Left ventricle myocardium superior (tissue), 1 donor: ENCODE measurements at regions not wholly inside any gene's neighbourhood (a gene's known extent, or its start where the extent isn't known, plus 50 kb on each side); places are given as distances from the start of the nearest gene placed in this dataset.

Source experiments
- ATAC-seq: fragments of 200-7000 bp; cut with Tn5 transposase; one replicate; pipeline ENCODE4 v1.9.1; 2020; ENCODE audit warnings: mild to moderate bottlenecking, moderate library complexity
- DNase-seq: peaks from one replicate; pipeline ENCODE4 v3.0.0-alpha.2; 2020
- intact Hi-C: fragments of 100-400 bp; cut with micrococcal nuclease; formaldehyde crosslinking; loops from one replicate; pipeline ENCODE4 v1.11.0; 2022
- donor health status: DM: no; HTN: yes; CAD: no; lungs with severe emphysema.

DNA sequence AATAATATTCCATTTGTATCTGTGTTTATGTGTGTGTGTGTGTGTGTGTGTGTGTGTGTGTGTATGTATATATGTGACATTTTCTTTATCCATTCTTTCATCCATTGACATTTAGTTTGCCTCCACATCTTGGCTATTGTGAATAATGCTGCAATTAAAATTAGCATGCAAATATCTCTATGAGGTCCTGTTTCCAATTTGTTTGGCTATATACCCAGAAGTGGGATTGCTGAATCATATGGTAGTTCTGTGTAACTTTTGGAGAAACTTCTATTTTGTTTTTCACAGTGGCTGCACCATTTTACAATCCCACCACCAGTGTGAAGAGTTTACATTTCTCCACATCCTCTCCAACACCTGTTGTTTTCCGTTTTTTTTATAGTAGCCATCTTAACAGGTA, 53.1 kb downstream of the CH25H start:
- intact Hi-C loops = no loop called here
- no peak for ATAC-seq
- no peak for DNase-seq

DNA sequence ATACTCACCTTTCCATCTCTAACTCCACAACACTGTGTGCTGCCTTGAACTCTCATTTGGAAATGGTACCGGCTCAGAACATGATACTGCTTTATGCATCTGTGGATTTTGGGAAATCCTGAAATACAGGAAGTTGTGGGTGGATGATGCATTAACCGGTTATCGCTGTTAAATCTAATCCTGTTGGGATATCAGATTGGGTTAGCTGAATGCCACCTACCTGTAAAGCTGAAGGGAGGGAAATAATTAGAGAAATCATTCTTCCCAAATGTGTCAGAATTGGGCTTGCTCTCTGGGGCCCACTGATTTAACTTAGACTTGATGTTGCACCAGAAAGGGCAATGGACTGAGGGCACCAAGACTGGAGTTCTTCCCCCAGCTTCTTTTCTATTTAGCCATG, 54.0 kb downstream of the CH25H start:
- ATAC-seq (no peak), DNase-seq (no peak)
- intact Hi-C loops = no loop called here

DNA sequence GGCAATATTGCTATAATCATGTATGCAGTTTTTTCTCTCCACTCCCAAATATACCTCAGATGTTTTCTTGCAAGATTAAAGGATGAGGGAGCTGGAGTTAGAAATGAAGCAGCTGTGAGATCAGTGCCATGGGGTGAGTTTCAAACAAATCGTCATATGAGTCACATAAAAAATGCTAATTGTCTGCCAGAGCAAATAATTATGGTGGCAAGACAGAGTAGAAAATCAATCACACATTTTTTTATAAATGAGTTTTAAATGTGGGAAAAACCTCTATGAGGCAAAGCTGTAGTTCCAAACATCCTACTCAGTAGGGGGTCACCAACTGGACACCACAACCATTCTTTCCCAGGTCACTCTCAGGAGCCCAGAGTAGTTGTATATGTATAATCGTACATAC, 55.3 kb downstream of the CH25H start:
- DNase-seq (no peak), ATAC-seq (no peak)
- intact Hi-C loops = no loop called here

DNA sequence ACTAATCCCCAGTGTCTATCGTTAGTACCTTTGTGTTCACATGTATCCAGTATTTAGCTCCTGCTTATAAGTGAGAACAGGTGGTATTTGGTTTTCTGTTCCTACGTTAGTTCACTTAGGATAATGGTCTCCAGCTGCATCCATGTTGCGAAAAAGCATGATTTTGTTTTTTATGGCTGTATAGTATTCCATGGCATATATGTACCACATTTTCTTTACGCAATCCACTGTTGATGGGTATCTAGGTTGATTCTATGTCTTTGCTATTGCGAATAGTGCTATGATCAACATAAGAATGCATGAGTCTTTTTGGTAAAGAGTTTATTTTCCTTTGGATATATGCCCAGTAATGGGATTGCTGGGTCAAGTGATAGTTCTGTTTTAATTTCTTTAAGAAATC, 59.1 kb downstream of the CH25H start:
- ATAC-seq (no peak), DNase-seq (no peak)
- intact Hi-C loops = no loop called here

DNA sequence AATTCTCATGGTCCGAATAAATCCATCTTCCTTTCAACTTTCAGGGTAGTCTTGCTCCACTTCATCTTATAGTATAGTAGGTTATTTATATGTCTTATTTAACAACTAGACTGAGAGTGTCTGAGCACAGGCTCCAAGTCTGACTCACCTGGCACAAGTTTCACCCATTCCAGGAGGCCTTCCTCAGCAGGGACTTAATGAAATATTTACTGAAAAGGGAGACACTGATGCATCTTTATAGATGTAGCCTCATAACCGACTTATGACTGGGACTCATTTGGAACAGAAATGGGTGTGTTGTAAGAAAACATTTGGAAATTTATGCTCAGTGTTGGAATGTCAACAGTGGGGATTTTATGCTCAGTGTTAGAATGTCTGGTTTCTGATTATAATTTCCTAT, 59.9 kb downstream of the CH25H start:
- ATAC-seq = no peak
- intact Hi-C loops = no loop called here
- no peak for DNase-seq

DNA sequence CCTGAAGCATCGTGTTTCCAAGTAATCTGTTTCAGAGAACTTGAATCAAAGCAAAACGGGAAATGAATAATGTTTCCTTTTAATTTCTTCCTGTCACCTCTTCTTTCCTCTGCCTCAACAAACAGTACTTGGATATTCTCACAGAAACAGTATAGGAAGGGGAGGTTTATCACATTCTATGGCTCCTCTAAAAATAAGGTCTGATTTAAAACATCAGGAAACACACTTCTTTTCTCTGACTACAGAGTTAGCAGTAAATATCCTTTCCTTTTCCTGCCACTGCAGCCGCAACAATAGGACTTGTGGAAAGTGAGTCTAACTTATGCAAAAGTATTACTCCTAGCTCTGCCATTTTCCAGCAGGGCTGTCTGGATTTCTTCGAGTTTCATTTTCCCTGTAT, 62.3 kb downstream of the CH25H start:
- intact Hi-C loops = no loop called here
- DNase-seq (no peak), ATAC-seq (no peak)

DNA sequence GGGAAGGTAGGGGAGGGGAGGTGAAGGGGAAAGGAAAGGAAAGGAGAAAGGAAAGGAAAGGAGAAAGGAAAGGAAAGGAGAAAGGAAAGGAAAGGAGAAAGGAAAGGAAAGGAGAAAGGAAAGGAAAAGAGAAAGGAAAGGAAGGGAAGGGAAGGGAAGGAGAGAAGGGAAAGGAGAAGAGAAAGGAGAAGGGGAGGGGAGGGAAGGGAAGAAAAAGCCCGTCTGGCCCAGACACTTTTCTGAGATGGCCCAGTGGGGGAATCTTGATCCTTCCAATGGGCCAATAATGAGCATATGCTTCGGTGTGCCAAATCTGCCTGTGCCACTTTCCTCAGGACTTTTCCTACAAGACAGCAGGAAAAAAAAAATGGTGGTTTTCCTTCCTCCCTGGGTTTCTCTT, 64.5 kb downstream of the CH25H start:
- DNase-seq = no peak
- no peak for ATAC-seq
- intact Hi-C loops = no loop called here

DNA sequence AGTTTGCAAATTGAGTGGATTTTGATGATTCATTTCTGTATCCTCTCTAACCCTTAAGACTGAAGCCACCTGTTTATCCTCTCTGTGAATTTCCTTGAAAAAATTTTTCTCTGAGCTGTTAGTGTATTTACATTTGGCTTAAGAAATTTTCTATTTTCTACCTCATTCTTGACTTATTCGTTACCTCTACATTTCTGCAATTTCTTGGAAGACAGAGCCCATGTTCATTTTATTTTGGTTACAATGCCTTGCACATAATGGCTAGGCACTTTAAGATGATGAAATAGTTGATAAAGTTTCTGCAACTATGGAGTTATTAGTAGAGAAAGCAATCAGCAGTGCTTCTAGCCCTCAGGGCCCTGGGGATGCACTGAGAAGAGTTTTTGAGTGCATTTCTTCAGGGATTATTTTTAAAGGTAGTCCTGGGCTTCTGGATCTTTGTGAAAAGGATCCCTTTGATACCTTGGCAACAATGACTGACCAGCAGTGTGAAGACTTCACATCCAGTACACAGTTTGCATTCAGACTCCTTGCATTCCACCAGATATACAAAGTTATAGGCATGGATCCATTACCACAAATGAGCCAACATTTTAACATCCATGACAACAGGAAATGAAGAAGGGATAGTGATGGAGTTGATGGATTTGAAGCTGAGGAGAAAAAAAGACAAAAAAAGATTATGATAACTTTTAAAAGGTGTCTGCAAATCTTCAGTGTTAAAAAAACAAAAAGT, 68.2 kb downstream of the CH25H start:
- DNase-seq = no peak
- intact Hi-C loops = no loop called here
- no peak for ATAC-seq

DNA sequence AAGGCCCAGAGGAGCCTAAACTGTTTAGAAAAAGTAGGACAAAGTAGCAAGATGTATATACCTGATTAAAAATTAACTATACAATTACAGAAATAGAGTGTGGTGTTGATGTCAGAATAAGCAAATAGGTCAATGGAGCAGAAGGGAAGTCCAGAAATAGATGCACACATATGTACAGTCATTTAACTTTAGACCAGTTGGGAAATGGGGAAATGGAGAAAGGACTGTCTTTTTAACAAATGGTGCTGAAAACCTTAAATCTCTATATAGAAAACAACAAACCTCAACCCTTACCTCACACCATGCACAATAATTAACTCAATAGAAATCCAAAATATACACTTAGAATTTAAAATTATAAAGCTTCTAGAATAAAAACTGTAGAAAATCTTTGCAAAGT, 72.2 kb downstream of the CH25H start:
- intact Hi-C loops = no loop called here
- DNase-seq = no peak
- ATAC-seq = no peak

DNA sequence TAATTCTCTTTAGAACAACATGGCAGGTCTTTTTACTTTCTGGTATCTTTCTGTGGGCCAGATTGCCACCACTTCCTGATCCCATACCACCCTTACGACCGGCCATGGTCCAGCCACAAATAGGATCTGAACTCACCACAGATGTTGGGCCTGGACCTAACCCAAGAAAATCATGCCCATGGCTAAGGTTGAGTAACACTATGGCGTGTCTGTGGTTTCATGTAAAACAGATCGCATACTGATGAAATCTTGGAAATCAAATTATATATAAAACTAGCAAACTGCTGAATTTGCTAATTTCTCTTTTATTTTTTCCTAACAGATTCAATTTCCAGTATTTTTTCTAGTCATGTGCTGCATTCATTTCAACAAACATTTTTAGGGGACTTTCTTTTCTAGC, 77.2 kb downstream of the CH25H start:
- DNase-seq = no peak
- intact Hi-C loops = no loop called here
- ATAC-seq = peak; percentile 27

DNA sequence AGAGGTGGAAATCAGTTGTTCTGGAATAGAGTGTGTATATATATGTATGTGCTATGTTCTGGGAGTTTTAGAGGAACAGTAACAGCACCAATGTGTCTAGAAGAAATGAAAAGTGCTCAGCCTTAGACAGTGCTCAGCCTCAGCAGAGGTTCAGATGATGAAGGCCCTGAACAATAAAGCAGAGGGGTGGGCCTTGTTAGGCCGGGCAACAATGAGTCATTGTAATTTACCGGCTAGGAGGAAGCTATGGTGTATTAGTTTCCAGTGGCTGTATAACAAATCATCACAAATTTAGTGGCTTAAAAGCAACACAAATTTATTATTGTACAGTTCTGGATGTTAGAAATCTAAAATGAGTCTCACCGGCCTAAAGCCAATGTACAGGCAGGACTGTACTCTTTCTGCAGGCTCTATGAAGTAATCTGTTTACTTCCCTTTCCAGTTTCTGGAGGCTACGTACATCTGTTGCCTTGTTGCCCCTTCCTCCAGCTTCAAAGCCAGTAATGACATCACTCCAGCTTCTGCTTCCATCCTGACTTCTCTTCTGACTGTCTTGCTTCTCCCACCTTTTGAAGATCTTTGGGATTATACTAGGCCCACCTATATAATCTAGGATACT, 84.6 kb downstream of the CH25H start:
- intact Hi-C loops = no loop called here
- peak; percentile 79 for ATAC-seq
- no peak for DNase-seq

DNA sequence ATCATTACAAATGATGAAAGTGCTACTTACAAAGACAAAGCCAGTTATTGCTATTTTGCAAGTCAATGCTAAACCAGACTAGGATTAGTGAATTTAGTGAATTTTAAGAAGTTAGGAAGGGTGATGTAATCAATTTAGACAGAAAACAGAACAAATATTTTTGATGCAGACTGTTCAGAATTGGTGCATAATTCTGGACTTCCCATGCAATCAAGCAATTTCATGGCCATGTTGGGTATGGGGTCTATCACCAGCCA, 85.4 kb downstream of the CH25H start:
- DNase-seq (no peak), ATAC-seq (no peak)
- intact Hi-C loops = no loop called here

DNA sequence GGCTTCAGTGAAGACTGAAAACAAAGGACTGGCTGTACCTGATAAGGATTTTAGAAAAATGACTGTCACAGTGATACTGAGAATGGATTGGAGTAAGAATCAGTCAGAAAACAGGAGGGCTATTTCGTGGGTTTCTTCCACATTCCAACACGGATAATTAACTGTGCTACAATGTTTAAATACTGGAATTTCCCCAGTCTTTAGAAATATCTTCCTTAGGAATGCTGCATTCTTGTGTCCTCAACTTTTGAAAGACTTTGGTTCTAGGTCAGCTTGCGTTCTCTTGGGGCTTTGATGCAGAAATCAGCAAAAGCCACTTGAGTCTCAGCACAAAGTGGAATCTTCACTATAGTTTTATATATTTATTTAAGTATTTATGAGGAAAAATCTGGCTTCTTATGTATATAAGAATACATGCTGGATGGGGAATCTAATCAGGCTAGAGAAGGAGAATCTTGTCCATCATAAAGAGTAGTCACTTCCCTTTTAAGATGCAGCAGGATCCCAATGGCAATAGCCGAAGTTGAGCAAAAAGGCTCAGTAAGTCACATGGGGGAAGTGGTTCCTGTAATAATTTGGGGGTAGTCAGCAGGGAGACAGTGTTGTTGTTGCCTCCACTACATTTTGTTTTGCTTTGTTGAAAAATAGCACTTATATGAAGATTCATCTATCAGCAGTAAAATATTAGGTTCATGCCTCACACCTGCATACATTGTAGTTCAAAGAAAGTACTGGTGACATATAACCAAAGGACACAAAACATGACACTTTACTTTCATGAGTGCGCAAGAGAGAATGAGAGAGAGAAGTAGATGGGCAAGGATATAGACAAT, 86.0 kb downstream of the CH25H start:
- DNase-seq (no peak), ATAC-seq (no peak)

DNA sequence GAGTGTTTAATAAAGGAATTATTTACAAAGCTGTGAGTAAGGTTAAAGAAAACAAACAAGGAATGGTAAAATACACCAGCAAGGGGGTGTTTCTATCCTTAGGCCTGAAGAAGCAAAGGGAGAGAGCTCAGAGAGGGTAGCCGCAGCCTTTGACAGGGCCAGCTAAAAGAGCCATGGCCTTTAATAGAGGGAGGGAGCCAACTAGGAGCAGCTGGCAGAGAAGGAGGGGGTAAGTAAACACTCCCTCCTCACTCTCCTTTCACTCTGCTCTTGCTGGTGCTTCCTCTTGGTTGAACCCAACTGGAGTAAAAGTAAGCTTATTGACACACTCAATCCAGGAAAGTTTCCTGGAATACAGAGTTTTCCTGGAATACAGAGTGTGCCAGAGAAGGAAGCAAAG, 87.5 kb downstream of the CH25H start:
- DNase-seq (no peak), ATAC-seq (no peak)
- intact Hi-C loops = no loop called here

More for the DNA sequence above, 86.0 kb downstream of the CH25H start:
- intact Hi-C loops = no loop called here

DNA sequence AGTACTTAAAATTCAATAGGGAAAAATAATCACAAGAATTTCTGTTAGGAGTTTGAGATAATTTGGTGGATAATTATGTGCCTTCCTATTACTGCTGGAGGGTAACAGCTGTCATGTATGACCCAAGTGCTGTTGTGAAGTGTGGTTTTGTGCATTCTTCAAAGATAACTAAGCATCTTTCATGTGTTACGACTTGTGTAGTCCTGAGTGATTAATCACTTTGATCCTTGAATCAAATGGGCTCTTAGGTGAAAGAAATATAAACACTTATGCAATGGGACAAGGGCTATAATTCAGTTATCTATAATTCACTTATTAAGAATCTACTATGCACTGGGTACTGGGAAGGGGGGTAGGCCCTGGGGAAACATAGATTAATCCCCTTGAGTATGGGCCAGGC, 89.0 kb downstream of the CH25H start:
- intact Hi-C loops = no loop called here
- no peak for ATAC-seq
- DNase-seq = no peak

DNA sequence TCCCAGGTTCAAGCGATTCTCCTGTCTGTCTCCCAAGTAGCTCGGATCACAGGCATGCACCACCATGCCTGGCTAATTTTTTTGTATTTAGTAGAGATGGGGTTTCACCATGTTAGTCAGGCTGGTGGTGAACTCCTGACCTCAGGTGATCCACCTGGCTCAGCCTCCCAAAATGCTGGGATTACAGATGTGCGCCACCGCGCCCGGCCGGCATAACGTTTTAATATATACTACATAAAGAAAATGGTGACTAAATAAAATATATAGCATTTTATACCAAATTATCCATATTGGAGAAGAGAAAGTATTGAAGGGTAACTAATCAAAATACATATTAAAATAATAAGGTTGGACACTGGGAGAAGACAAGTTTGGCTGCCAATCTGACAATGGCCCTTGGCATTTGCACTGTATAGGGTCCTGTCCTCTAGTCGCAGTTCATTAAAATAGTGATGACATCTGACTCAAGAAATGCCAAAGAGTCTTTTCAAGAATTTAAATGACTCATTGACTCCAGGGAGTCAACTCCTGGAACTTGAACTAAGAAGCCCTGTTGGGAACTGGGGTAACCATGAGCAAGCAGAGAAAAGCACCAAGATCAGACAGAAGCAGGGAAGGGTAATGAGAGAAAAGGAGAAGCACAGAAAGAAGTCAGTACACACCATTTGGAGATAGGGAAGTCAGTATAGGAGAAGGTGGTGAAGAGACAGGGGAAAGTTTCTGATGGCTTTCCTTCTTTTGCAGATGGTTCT, 91.1 kb downstream of the CH25H start:
- intact Hi-C loops = no loop called here
- ATAC-seq (no peak), DNase-seq (no peak)

DNA sequence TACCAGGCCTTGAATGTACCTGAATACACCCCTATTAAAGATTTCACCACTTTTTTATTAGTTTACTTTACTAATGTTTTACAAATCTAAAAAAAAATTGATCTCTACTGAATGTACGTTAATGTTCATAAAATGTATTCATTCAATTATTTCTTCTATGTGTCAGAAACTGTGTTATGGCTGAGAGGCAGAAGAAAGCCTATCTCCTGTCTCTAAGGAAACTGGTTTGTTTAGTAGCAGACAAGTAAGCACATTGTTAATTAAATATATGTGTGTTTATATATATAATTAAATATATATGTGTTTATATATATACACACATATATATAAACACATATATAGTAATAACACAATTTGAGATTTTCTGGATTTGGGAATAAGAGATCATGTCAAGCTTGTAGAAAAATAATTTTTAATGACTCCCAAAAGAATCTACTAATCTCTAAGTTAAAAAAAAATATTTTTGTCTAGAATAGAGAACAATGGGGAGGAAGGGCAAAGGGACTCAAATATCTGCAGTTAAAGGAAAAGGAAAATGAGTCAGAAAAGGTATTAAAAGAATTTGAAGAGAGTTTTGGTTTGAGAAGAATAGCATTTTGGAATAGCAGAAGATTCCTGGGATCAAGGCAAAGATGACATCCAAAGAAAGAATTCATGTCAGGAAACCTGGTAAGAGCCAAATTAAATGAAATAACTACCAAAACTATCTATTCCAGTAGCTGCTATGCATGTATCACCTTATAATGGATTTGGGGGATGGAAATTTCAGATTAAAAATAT, 92.1 kb downstream of the CH25H start:
- DNase-seq (no peak), ATAC-seq (no peak)
- intact Hi-C loops = no loop called here

DNA sequence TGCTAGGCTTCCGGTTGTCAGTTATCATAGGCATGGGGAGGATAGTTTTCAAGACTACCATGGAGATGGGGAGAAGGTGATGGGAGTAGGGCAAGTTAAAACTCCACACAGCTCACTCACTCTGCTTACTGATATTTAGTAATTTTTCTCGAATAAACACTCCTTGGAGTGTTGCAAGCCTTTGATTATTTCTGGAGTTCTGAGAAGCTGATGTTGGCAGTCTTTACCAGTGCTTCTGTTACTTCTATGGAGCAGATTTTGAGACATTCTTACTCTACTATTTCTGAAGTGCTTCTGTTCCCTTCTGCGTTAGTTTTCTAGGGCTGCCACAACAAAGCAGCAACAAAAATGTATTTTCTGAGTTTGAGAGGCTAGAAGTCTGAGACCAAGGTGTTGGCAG, 104.4 kb downstream of the CH25H start:
- intact Hi-C loops = no loop called here
- no peak for ATAC-seq
- no peak for DNase-seq

DNA sequence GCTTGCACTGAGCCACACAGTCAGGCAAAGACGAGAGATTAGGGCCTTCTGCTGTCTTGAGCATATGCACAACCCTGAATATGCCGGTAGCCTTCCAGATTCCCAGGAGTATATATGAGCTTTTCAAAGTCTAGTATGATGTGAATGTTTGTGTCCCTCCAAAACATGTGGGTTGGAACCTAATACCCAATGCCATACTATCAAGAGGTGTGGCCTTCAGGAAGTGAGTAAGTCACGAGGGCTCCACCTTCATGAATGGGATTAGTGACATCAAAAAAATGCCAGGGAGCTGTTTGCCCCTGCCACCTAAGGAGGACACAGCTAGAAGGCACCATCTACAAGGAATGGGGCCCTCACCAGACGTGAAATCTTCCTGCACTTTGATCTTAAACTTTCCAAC, 105.2 kb downstream of the CH25H start:
- intact Hi-C loops = no loop called here
- DNase-seq = no peak
- ATAC-seq = no peak
